ENCODE measurements at regions not wholly inside any gene's neighbourhood (a gene's known extent, or its start where the extent isn't known, plus 50 kb on each side); places are given as distances from the start of the nearest gene placed in this dataset.

- intact Hi-C loops (cut with DNase I; ENCODE audit: low total_unique reads), result no loop called here
- Histone ChIP-seq H3K9me3 (no peaks in the 10 kb centered on the region), H3K4me3 (no peak overlapping the region), H3K36me3 (no peaks in the 10 kb centered on the region), H3K27me3 (replicated peaks in 1 of 7) (peaks cover 0 to 31% (median 0%) of the 10 kb centered on the region in 7 donors), H3K27ac (no peak overlapping the region), H3K4me1 (no peaks in the 10 kb centered on the region)
- WGBS, 5 donors, result 36 to 54% (median 49%) methylated on average over 3 of the region's 3 CpGs
- TF ChIP-seq POLR2AphosphoS5 (IDR thresholded peaks at IDR 0.05), result no peak
- DNase-seq, result no peak
These were observed 323.9 kb upstream of the MSX2 start for GRCh38 chr5:174400461-174400860.

DNA sequence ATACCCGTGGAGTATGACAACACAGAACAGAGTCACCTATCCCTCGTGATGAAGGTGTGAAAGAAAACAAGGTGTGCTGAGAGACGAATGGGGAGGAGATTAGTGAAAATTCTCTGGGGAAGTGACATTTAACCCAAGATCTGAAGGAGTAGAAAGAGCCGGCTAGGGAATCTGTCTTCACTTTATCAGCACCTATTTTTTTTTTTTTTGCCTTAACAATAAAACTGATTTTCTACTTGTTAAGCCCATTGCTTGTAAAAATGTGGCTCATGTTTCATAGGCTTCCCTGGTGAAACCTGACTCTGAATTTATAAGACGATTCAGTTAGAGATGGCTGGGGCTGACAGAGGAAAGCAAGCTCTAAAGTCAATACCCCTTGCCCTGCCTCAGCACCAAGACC, 322.6 kb upstream of the MSX2 start:
- Histone ChIP-seq H3K36me3 (no peaks in the 10 kb centered on the region), H3K4me3 (no peak overlapping the region), H3K27me3 (replicated peaks in 1 of 7) (peaks cover 0 to 25% (median 0%) of the 10 kb centered on the region in 7 donors), H3K4me1 (no peaks in the 10 kb centered on the region), H3K9me3 (no peaks in the 10 kb centered on the region), H3K27ac (no peak overlapping the region)
- no peak for DNase-seq
- TF ChIP-seq, protein P1, sequence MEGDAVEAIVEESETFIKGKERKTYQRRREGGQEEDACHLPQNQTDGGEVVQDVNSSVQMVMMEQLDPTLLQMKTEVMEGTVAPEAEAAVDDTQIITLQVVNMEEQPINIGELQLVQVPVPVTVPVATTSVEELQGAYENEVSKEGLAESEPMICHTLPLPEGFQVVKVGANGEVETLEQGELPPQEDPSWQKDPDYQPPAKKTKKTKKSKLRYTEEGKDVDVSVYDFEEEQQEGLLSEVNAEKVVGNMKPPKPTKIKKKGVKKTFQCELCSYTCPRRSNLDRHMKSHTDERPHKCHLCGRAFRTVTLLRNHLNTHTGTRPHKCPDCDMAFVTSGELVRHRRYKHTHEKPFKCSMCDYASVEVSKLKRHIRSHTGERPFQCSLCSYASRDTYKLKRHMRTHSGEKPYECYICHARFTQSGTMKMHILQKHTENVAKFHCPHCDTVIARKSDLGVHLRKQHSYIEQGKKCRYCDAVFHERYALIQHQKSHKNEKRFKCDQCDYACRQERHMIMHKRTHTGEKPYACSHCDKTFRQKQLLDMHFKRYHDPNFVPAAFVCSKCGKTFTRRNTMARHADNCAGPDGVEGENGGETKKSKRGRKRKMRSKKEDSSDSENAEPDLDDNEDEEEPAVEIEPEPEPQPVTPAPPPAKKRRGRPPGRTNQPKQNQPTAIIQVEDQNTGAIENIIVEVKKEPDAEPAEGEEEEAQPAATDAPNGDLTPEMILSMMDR (IDR thresholded peaks at IDR 0.05 in 8 of 11, conservative IDR thresholded peaks at IDR 0.05 in 3 of 11), result no peak
- intact Hi-C loops (cut with DNase I; ENCODE audit: low total_unique reads), result no loop called here
- 49 to 63% (median 56%) methylated on average over 5 of the region's 5 CpGs for WGBS, 5 donors

GRCh38 chr5:174402222-174402812, 322.1 kb upstream of the MSX2 start:
- Histone ChIP-seq H3K9me3 (no peaks in the 10 kb centered on the region), H3K36me3 (no peaks in the 10 kb centered on the region), H3K27me3 (replicated peaks in 1 of 7) (peaks cover 0 to 25% (median 0%) of the 10 kb centered on the region in 7 donors), H3K4me1 (no peaks in the 10 kb centered on the region), H3K27ac (no peak overlapping the region), H3K4me3 (no peak overlapping the region)
- intact Hi-C loops (cut with DNase I; ENCODE audit: low total_unique reads), result no loop called here
- no peak for DNase-seq
- TF ChIP-seq, protein P1 (IDR thresholded peaks at IDR 0.05 in 8 of 11, conservative IDR thresholded peaks at IDR 0.05 in 3 of 11), result no peak
- TF ChIP-seq POLR2AphosphoS5 (IDR thresholded peaks at IDR 0.05) (no peak), POLR2A (IDR thresholded peaks at IDR 0.05) (no peak)
- WGBS, 5 donors, result 75 to 89% (median 83%) methylated on average over 4 of the region's 4 CpGs

DNA sequence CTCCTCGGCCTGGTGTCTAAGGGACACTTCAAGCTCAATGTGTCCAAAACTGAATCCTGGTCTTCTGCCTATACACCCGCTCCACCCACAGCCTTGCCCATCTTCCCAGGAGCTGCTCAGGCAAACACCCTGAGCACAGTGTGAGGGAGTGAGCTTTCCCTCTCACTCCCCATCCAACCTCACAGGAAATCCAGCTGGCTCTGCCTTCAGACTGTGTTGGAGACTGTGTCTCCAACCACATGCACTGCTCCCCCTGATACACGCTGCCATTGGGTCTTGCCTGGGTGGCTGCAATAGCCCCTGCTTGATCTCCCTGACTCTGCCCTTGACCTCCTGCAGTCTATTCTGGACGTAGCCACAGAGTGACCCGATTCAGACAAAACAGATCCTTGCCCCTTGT, 319.5 kb upstream of the MSX2 start:
- H3K9me3 ChIP-seq, result peaks cover 0 to 8% (median 0%) of the 10 kb centered on the region in 8 donors
- H3K27me3 ChIP-seq (replicated peaks in 1 of 7), result peaks cover 0 to 31% (median 0%) of the 10 kb centered on the region in 7 donors
- no peaks in the 10 kb centered on the region for H3K36me3 ChIP-seq
- 65 to 93% (median 82%) methylated on average over 5 of the region's 5 CpGs for WGBS, 5 donors
- H3K27ac ChIP-seq, result no peak overlapping the region
- H3K4me1 ChIP-seq, result no peaks in the 10 kb centered on the region
- intact Hi-C loops (cut with DNase I; ENCODE audit: low total_unique reads), result no loop called here
- DNase-seq, result no peak
- no peak overlapping the region for H3K4me3 ChIP-seq
- TF ChIP-seq POLR2A (IDR thresholded peaks at IDR 0.05), result no peak

DNA sequence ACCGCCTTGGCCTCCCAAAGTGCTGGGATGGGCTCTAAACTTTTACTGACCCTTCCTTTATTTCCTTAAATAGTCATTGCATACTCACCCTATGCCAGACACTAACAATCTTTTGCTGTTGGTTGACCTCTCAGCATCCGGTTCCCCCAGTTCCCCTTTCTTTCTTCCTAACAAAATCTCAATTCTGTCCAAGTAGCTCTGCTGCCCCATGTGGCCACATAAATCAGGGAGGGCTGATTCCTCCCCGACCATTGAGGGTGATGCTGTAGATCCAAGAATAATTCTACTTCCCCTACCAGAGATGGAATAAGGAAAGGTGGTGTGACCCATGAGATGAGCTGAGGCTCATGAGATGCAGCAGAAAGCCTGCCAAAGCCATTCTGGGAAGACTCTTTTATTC, 315.3 kb upstream of the MSX2 start:
- DNase-seq, result no peak
- TF ChIP-seq, protein P1 (IDR thresholded peaks at IDR 0.05 in 8 of 11, conservative IDR thresholded peaks at IDR 0.05 in 3 of 11), result no peak
- TF ChIP-seq POLR2AphosphoS5 (IDR thresholded peaks at IDR 0.05) (no peak), POLR2A (IDR thresholded peaks at IDR 0.05) (no peak)
- Histone ChIP-seq H3K27ac (no peak overlapping the region), H3K9me3 (peaks cover 0 to 10% (median 0%) of the 10 kb centered on the region in 8 donors), H3K4me1 (no peaks in the 10 kb centered on the region), H3K4me3 (no peak overlapping the region), H3K27me3 (replicated peaks in 1 of 7) (peaks cover 0 to 23% (median 0%) of the 10 kb centered on the region in 7 donors), H3K36me3 (no peaks in the 10 kb centered on the region)
- intact Hi-C loops (cut with DNase I; ENCODE audit: low total_unique reads), result no loop called here
- 36 to 52% (median 41%) methylated on average over 3 of the region's 3 CpGs for WGBS, 5 donors
